ENCODE measurements at regions not wholly inside any gene's neighbourhood (a gene's known extent, or its start where the extent isn't known, plus 50 kb on each side); places are given as distances from the start of the nearest gene placed in this dataset.
A peak's percentile ranks its signal among the peaks of the same experiment; 100 is the strongest.

GRCh38 chr6:120869397-120869796 is 464.9 kb downstream of the TBC1D32 start:
- TF ChIP-seq REST (IDR thresholded peaks at IDR 0.05; ENCODE audit: borderline replicate concordance) (peak; percentile 40; the same call in 1 of the 2 replicates), REST (CRISPR knock-in tag; IDR thresholded peaks at IDR 0.05; ENCODE audit: low read depth) (no peak), RBM22 (IDR thresholded peaks at IDR 0.05; ENCODE audit: low read depth, low read length, poor library complexity, severe bottlenecking) (no peak), WHSC1 (IDR thresholded peaks at IDR 0.05; ENCODE audit: low read length) (no peak)
- ChIA-PET CTCF (ENCODE audit: low intra/inter-chr PET ratio) (no interaction called here), POLR2A (no interaction called here)
- no peak for FAIRE-seq
- DNase-seq (ENCODE audit: extremely low read depth in 1 of 4, low spot score in 3 of 4) = no peak
- H4K20me1 ChIP-seq (replicated peaks; ENCODE audit: control insufficient read depth, insufficient read depth, low read length) = no peaks in the 10 kb centered on the region
- H3K9me3 ChIP-seq (replicated peaks; ENCODE audit: control insufficient read depth, insufficient read depth, low read depth, low read length) = no peaks in the 10 kb centered on the region
- H3K79me2 ChIP-seq (ENCODE audit: control insufficient read depth, insufficient read depth, low read length) = no peaks in the 10 kb centered on the region
- H3K9me1 ChIP-seq (ENCODE audit: control insufficient read depth, insufficient read depth, low read length) = no peaks in the 10 kb centered on the region
- no peaks in the 10 kb centered on the region for H3K27me3 ChIP-seq (ENCODE audit: control insufficient read depth in 2 of 2, insufficient read depth in 2 of 2, low read length in 2 of 2)
- BruUV-seq (replicated peaks) = no TSS peak
- no peak overlapping the region for H3K4me2 ChIP-seq (ENCODE audit: insufficient read depth, low read length)
- in situ Hi-C loops (cut with MboI) (no loop called here), intact Hi-C loops (cut with micrococcal nuclease) (no loop called here)
- no peaks in the 10 kb centered on the region for H3K4me1 ChIP-seq (replicated peaks in 1 of 2; ENCODE audit: control insufficient read depth in 2 of 2, insufficient read depth in 2 of 2, low read length in 2 of 2)
- 0% methylated on average over 1 of the region's 1 CpG for WGBS (ENCODE audit: insufficient coverage, low coverage, missing lambda C conversion rate)
- H3K36me3 ChIP-seq (ENCODE audit: control insufficient read depth, insufficient read depth, low read length) = no peaks in the 10 kb centered on the region
- no peak overlapping the region for H3K27ac ChIP-seq (ENCODE audit: extremely low read depth, low read depth, low read length)
- ATAC-seq = no peak
- no peak overlapping the region for H3K4me3 ChIP-seq
- no peak overlapping the region for H2AFZ ChIP-seq (ENCODE audit: low read depth, low read length)
- no peak overlapping the region for H3K9ac ChIP-seq (ENCODE audit: insufficient read depth in 1 of 2, low read depth in 2 of 2, low read length in 2 of 2)
